A673 (cell line): ENCODE measurements at regions not wholly inside any gene's neighbourhood (a gene's known extent, or its start where the extent isn't known, plus 50 kb on each side); places are given as distances from the start of the nearest gene placed in this dataset.

Experiments used
- CTCF ChIP-seq: fragments of 300-800, 200-600 bp; sonication (generic); conservative IDR thresholded peaks from 2 replicates; pipeline ENCODE4 v1.5.1; 2017; ENCODE audit warnings: low read depth, mild to moderate bottlenecking, antibody characterized with exemption, low read length, moderate library complexity, mixed read lengths
- EZH2 ChIP-seq: fragments of 200-600 bp; sonication (generic); IDR thresholded peaks from 2 replicates; pipeline ENCODE4 v1.6.1; 2017; ENCODE audit warnings: borderline replicate concordance, low read depth, mild to moderate bottlenecking, mixed read lengths, antibody characterized with exemption, low read length; ENCODE audit not compliant: poor library complexity, severe bottlenecking

- TF ChIP-seq CTCF (no peak), EZH2 (no peak)
Measured at GRCh38 chr13:104980586-104980985, 1554.9 kb downstream of the EFNB2 start.
